ENCODE measurements at regions not wholly inside any gene's neighbourhood (a gene's known extent, or its start where the extent isn't known, plus 50 kb on each side); places are given as distances from the start of the nearest gene placed in this dataset.

GRCh38 chr10:65570143-65571010 is 1355.5 kb upstream of the LRRTM3 start:
- DNase-seq, result peak; percentile 46 to 70 (median 53)
- TF ChIP-seq POLR2A (IDR thresholded peaks at IDR 0.05) (peak in 2 of 3 donors; percentile 52 to 63), CTCF (IDR thresholded peaks at IDR 0.05) (peak in 4 of 7 experiments; percentile 19 to 29 (median 27))
- no peaks in the 10 kb centered on the region for H3K9me3 ChIP-seq
- H3K27ac ChIP-seq, result peak overlapping the region in 3 of 4 donors; percentile 35 to 43 (median 40)
- H3K27me3 ChIP-seq, result peaks cover 0 to 3% of the 10 kb centered on the region in 2 donors
- peak; percentile 88 for ATAC-seq
- H3K4me1 ChIP-seq, result no peaks in the 10 kb centered on the region
- peak overlapping the region; percentile 21 to 36 for H3K4me3 ChIP-seq
- WGBS, 2 donors, result 7 to 8% methylated on average over 20 of the region's 20 CpGs
- H3K36me3 ChIP-seq (replicated peaks in 1 of 2; ENCODE audit: insufficient read depth in 1 of 2, low read depth in 2 of 2), result no peaks in the 10 kb centered on the region
- intact Hi-C loops (cut with DNase I), result no loop called here

GRCh38 chr10:65571011-65571570 is 1354.7 kb upstream of the LRRTM3 start:
- TF ChIP-seq CTCF (IDR thresholded peaks at IDR 0.05) (no peak), POLR2A (IDR thresholded peaks at IDR 0.05) (no peak)
- ATAC-seq (peak; percentile 49), DNase-seq (no peak)
- Histone ChIP-seq H3K4me3 (peak overlapping the region; percentile 21 to 36), H3K27ac (peak overlapping the region in 1 of 4 donors; percentile 40), H3K27me3 (peaks cover 0 to 3% of the 10 kb centered on the region in 2 donors), H3K36me3 (replicated peaks in 1 of 2; ENCODE audit: insufficient read depth in 1 of 2, low read depth in 2 of 2) (no peaks in the 10 kb centered on the region), H3K4me1 (no peaks in the 10 kb centered on the region), H3K9me3 (no peaks in the 10 kb centered on the region)
- intact Hi-C loops (cut with DNase I), result no loop called here
- 6 to 9% methylated on average over 5 of the region's 5 CpGs for WGBS, 2 donors

- Histone ChIP-seq H3K4me1 (no peaks in the 10 kb centered on the region), H3K36me3 (replicated peaks in 1 of 2; ENCODE audit: insufficient read depth in 1 of 2, low read depth in 2 of 2) (no peaks in the 10 kb centered on the region), H3K27me3 (no peaks in the 10 kb centered on the region), H3K9me3 (peaks cover 0 to 10% (median 0%) of the 10 kb centered on the region in 3 donors), H3K27ac (no peak overlapping the region), H3K4me3 (no peak overlapping the region)
- DNase-seq, result no peak
- WGBS, 2 donors, result 82 to 90% methylated on average over 4 to 5 of the region's 5 CpGs
- intact Hi-C loops (cut with DNase I), result no loop called here
- TF ChIP-seq CTCF (IDR thresholded peaks at IDR 0.05) (no peak), POLR2A (IDR thresholded peaks at IDR 0.05) (no peak)
- ATAC-seq, result no peak
Measured at GRCh38 chr10:65581426-65582026, 1344.3 kb upstream of the LRRTM3 start.

- H3K4me3 ChIP-seq, result no peak overlapping the region
- no peak for DNase-seq
- no peak overlapping the region for H3K27ac ChIP-seq
- no peaks in the 10 kb centered on the region for H3K27me3 ChIP-seq
- ATAC-seq, result no peak
- TF ChIP-seq CTCF (IDR thresholded peaks at IDR 0.05), result no peak
- TF ChIP-seq POLR2A (IDR thresholded peaks at IDR 0.05), result no peak
- H3K36me3 ChIP-seq (replicated peaks in 1 of 2; ENCODE audit: insufficient read depth in 1 of 2, low read depth in 2 of 2), result no peaks in the 10 kb centered on the region
- WGBS, 2 donors, result 77 to 82% methylated on average over 1 of the region's 1 CpG
- no peaks in the 10 kb centered on the region for H3K9me3 ChIP-seq
- intact Hi-C loops (cut with DNase I), result no loop called here
- no peaks in the 10 kb centered on the region for H3K4me1 ChIP-seq
Measured at GRCh38 chr10:65602182-65602865, 1323.5 kb upstream of the LRRTM3 start.

All from body of pancreas (tissue), 4 donors.